Lower leg skin (tissue), 3 donors: ENCODE measurements at regions not wholly inside any gene's neighbourhood (a gene's known extent, or its start where the extent isn't known, plus 50 kb on each side); places are given as distances from the start of the nearest gene placed in this dataset.

ENCODE experiments used
- CTCF ChIP-seq, 3 donors: fragments of 450-650 bp; IDR thresholded peaks; one replicate each; pipeline ENCODE4 v1.5.1; 2016; ENCODE audit warnings: antibody characterized with exemption in 3 of 3, mild to moderate bottlenecking in 3 of 3, moderate library complexity in 2 of 3
- POLR2A ChIP-seq, 2 donors: fragments of 450-650 bp; IDR thresholded peaks; one replicate each; pipeline ENCODE4 v1.6.1; 2016 to 2017; ENCODE audit warnings: antibody characterized with exemption in 2 of 2, mild to moderate bottlenecking in 1 of 2, moderate library complexity in 1 of 2

DNA sequence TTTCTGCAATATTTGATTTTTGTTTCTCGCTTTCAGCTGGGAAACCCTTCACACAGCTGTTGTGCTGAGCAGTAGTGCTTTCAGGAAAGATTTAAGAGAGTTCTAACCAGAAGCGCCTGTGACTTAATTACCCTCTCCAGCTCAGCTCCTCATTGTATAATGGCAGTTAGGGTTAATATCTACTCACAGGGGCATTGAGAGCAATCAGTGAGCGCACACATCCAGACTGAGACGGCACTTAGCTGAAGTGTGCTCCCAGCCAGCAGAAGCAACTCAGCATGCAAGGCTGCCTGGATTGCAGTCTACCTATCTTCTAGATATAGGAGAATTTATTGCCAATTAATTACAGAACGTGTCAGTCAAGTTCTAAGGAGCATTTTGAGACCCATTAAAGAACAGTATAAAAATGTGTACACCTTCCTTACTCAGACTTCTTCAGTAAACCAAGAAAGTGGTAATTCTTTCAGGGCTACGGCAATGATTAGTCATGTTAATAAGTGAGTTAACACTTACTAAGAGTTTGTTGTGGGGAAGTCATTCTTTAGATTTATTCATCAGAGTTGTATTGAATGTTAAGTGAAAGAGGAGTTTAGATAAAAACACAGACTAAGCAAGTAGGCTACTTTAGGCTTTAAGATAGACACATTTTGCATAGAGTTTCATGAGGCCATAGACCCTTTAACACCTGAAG, 111.7 kb upstream of the PCAT7 start:
- TF ChIP-seq CTCF (IDR thresholded peaks at IDR 0.05) (no peak), POLR2A (IDR thresholded peaks at IDR 0.05) (no peak)
